ENCODE measurements at regions not wholly inside any gene's neighbourhood (a gene's known extent, or its start where the extent isn't known, plus 50 kb on each side); places are given as distances from the start of the nearest gene placed in this dataset.

- no peak overlapping the region for H3K4me3 ChIP-seq (replicated peaks in 1 of 3; ENCODE audit: insufficient read depth in 1 of 3, low read depth in 2 of 3, low read length in 3 of 3)
- no peaks in the 10 kb centered on the region for H4K20me1 ChIP-seq (ENCODE audit: insufficient read depth, low read length)
- no peaks in the 10 kb centered on the region for H3K4me1 ChIP-seq (ENCODE audit: insufficient read depth, low read length)
- H2AFZ ChIP-seq (ENCODE audit: low read length), result no peak overlapping the region
- ATAC-seq (no peak), FAIRE-seq (no peak), DNase-seq (ENCODE audit: low spot score) (no peak)
- no peak overlapping the region for H3K4me2 ChIP-seq (ENCODE audit: low read depth, low read length)
- H3K27ac ChIP-seq (ENCODE audit: extremely low read length, insufficient read depth, low read length), result no peak overlapping the region
- intact Hi-C loops (cut with micrococcal nuclease; ENCODE audit: unreplicated experiment), result no loop called here
- H3K79me2 ChIP-seq (ENCODE audit: insufficient read depth, low read length), result no peaks in the 10 kb centered on the region
- in situ Hi-C loops (cut with HindIII; ENCODE audit: extremely low pct_ligation_motif_present, low pct_unique_long_range_greater_than_20kb), result no loop called here
- H3K36me3 ChIP-seq (replicated peaks in 1 of 2; ENCODE audit: control insufficient read depth in 1 of 2, insufficient read depth in 2 of 2, low read length in 2 of 2), result no peaks in the 10 kb centered on the region
- WGBS (ENCODE audit: low lambda C conversion rate), result 12% methylated on average over 6 of the region's 6 CpGs
- H3K9me3 ChIP-seq (ENCODE audit: low read length), result peaks cover 10% of the 10 kb centered on the region; the same call in 1 of the 2 replicates
- CTCF ChIA-PET (ENCODE audit: low intra/inter-chr PET ratio, low total read pairs), result no interaction called here
- POLR2A ChIA-PET, result no interaction called here
- no peak overlapping the region for H3K9ac ChIP-seq (ENCODE audit: insufficient read depth, low read depth, low read length)
- BruUV-seq (replicated peaks), result no TSS peak
- no peak for TF ChIP-seq ZNF563 (CRISPR knock-in tag; IDR thresholded peaks at IDR 0.05)
- TF ChIP-seq MTF1 (CRISPR knock-in tag; IDR thresholded peaks at IDR 0.05), result no peak
- no peak for TF ChIP-seq KDM4B (CRISPR knock-in tag; IDR thresholded peaks at IDR 0.05)
- no peak for TF ChIP-seq TOPORS (CRISPR knock-in tag; IDR thresholded peaks at IDR 0.05)
- no peak for TF ChIP-seq ZBTB39 (CRISPR knock-in tag; IDR thresholded peaks at IDR 0.05)
- no peak for TF ChIP-seq RFX3 (CRISPR knock-in tag; IDR thresholded peaks at IDR 0.05)
- TF ChIP-seq, protein P1, sequence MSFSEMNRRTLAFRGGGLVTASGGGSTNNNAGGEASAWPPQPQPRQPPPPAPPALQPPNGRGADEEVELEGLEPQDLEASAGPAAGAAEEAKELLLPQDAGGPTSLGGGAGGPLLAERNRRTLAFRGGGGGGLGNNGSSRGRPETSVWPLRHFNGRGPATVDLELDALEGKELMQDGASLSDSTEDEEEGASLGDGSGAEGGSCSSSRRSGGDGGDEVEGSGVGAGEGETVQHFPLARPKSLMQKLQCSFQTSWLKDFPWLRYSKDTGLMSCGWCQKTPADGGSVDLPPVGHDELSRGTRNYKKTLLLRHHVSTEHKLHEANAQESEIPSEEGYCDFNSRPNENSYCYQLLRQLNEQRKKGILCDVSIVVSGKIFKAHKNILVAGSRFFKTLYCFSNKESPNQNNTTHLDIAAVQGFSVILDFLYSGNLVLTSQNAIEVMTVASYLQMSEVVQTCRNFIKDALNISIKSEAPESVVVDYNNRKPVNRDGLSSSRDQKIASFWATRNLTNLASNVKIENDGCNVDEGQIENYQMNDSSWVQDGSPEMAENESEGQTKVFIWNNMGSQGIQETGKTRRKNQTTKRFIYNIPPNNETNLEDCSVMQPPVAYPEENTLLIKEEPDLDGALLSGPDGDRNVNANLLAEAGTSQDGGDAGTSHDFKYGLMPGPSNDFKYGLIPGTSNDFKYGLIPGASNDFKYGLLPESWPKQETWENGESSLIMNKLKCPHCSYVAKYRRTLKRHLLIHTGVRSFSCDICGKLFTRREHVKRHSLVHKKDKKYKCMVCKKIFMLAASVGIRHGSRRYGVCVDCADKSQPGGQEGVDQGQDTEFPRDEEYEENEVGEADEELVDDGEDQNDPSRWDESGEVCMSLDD (CRISPR knock-in tag; IDR thresholded peaks at IDR 0.05; ENCODE audit: borderline replicate concordance), result no peak
- TF ChIP-seq ATF5 (CRISPR knock-in tag; IDR thresholded peaks at IDR 0.05; ENCODE audit: low read depth), result no peak
- TF ChIP-seq ZFY (CRISPR knock-in tag; IDR thresholded peaks at IDR 0.05), result no peak
- no peak for TF ChIP-seq EP300 (IDR thresholded peaks at IDR 0.05; ENCODE audit: low read depth in 2 of 2, low read length in 2 of 2)
- no peak for TF ChIP-seq EP300 (CRISPR knock-in tag; IDR thresholded peaks at IDR 0.05; ENCODE audit: borderline replicate concordance)
- no peak for TF ChIP-seq CBX1 (IDR thresholded peaks at IDR 0.05; ENCODE audit: low read depth)
- TF ChIP-seq ETS1 (CRISPR knock-in tag; IDR thresholded peaks at IDR 0.05), result no peak
- no peak for TF ChIP-seq SMAD3 (CRISPR knock-in tag; IDR thresholded peaks at IDR 0.05)
- TF ChIP-seq, protein P2, sequence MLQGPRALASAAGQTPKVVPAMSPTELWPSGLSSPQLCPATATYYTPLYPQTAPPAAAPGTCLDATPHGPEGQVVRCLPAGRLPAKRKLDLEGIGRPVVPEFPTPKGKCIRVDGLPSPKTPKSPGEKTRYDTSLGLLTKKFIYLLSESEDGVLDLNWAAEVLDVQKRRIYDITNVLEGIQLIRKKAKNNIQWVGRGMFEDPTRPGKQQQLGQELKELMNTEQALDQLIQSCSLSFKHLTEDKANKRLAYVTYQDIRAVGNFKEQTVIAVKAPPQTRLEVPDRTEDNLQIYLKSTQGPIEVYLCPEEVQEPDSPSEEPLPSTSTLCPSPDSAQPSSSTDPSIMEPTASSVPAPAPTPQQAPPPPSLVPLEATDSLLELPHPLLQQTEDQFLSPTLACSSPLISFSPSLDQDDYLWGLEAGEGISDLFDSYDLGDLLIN (CRISPR knock-in tag; IDR thresholded peaks at IDR 0.05; ENCODE audit: borderline replicate concordance), result no peak
- no peak for TF ChIP-seq EED (CRISPR knock-in tag; IDR thresholded peaks at IDR 0.05)
- H3K27me3 ChIP-seq (ENCODE audit: control insufficient read depth in 1 of 2, insufficient read depth in 2 of 2, low read length in 2 of 2), result no peaks in the 10 kb centered on the region; a peak in 1 of 5 replicates
These were observed 161.5 kb downstream of the CCT6B start for GRCh38 chr17:34799751-34800150.
